ENCODE measurements at regions not wholly inside any gene's neighbourhood (a gene's known extent, or its start where the extent isn't known, plus 50 kb on each side); places are given as distances from the start of the nearest gene placed in this dataset.

DNA sequence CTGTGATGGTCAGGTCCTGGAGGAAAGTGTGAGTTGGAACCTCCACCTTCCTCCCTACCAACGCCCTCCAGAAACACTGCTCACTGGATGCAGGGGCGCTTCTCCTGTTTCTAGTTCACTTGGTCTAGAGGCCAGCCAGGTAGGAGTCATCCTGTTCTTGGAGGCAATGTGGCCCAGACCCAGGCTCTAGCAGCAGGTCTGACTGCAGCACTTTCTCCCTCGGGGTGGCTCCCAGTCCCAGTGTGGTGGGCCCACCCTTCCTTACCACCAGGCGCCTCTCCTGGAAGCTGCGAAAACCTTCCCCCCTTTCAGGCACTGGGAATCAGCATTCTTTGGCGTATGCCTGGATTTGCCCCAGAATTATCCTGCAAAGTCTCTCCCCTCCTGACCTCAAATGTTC, 292.8 kb downstream of the SOX11 start:
- peaks cover 0 to 19% (median 10%) of the 10 kb centered on the region in 4 experiments; a peak in 6 of 7 replicates for H3K4me1 ChIP-seq (replicated peaks in 1 of 4; ENCODE audit: control insufficient read depth in 3 of 4, insufficient read depth in 4 of 4, low read length in 3 of 4)

More for the DNA sequence above, 292.8 kb downstream of the SOX11 start:
- H2BK5ac ChIP-seq (ENCODE audit: low read depth, low read length): no peak overlapping the region
- POLR2A ChIA-PET (ENCODE audit: partially characterized antibody): no interaction called here
- 88% methylated on average over 6 of the region's 6 CpGs; no CpG with 5 or more reads in 1 of the 2 experiments for WGBS, 2 experiments (ENCODE audit: extremely low coverage in 1 of 2, insufficient coverage in 1 of 2, insufficient read length in 1 of 2, insufficient replicate concordance in 2 of 2, low coverage in 1 of 2, low lambda C conversion rate in 2 of 2, missing lambda C conversion rate in 1 of 2)
- H3K23me2 ChIP-seq (ENCODE audit: low read depth, low read length): peaks cover 3% of the 10 kb centered on the region; the same call in 1 of the 2 replicates
- H4K8ac ChIP-seq (ENCODE audit: extremely low read depth, insufficient read depth, low read length): no peak overlapping the region
- no peak overlapping the region for H3K4me2 ChIP-seq (ENCODE audit: insufficient read depth in 1 of 2, low read depth in 2 of 2, low read length in 2 of 2)
- no peak overlapping the region for H4K91ac ChIP-seq (replicated peaks; ENCODE audit: insufficient read length, low read length)
- H3K9me3 ChIP-seq (ENCODE audit: insufficient read depth in 2 of 2, low read depth in 1 of 2, low read length in 1 of 2): no peaks in the 10 kb centered on the region
- H2BK15ac ChIP-seq (ENCODE audit: low read length): no peak overlapping the region
- H2BK20ac ChIP-seq (ENCODE audit: low read length): no peak overlapping the region
- H2BK12ac ChIP-seq (ENCODE audit: low read depth, low read length): no peak overlapping the region
- no peak overlapping the region for H3K27ac ChIP-seq (ENCODE audit: low read depth, low read length)
- H2AFZ ChIP-seq (ENCODE audit: low read length): no peak overlapping the region
- H2BK120ac ChIP-seq (replicated peaks; ENCODE audit: low read depth, low read length): no peak overlapping the region
- H3K18ac ChIP-seq (ENCODE audit: extremely low read depth, low read length): no peak overlapping the region
- H3K9ac ChIP-seq (replicated peaks in 1 of 4; ENCODE audit: extremely low read depth in 1 of 4, low read depth in 3 of 4, low read length in 3 of 4): no peak overlapping the region
- TF ChIP-seq EZH2 (IDR thresholded peaks at IDR 0.05; ENCODE audit: low read depth, low read length, severe bottlenecking) (no peak), SIN3A (conservative IDR thresholded peaks at IDR 0.05 in 1 of 2, IDR thresholded peaks at IDR 0.05 in 1 of 2; ENCODE audit: low read depth in 1 of 2, low read length in 2 of 2) (no peak), RXRA (IDR thresholded peaks at IDR 0.05; ENCODE audit: insufficient read depth, low read depth, low read length) (no peak)
- no peaks in the 10 kb centered on the region for H3K79me2 ChIP-seq (ENCODE audit: control insufficient read depth in 1 of 2, insufficient read depth in 2 of 2, low read length in 2 of 2)
- H3K14ac ChIP-seq (ENCODE audit: insufficient read length): no peak overlapping the region
- H3K56ac ChIP-seq (replicated peaks; ENCODE audit: insufficient read length, low read depth, low read length): no peak overlapping the region
- DNase-seq (ENCODE audit: low read depth in 1 of 2, low spot score in 2 of 2) (no peak), FAIRE-seq (no peak)
- H3K4me3 ChIP-seq (ENCODE audit: extremely low read depth in 1 of 4, insufficient read depth in 2 of 4, low read depth in 3 of 4, low read length in 4 of 4): no peak overlapping the region
- no peaks in the 10 kb centered on the region for H3K27me3 ChIP-seq (replicated peaks in 1 of 4; ENCODE audit: control insufficient read depth in 3 of 4, extremely low read depth in 1 of 4, insufficient read depth in 3 of 4, low read length in 3 of 4)
- no peak overlapping the region for H3K23ac ChIP-seq (ENCODE audit: insufficient read length)
- no peak overlapping the region for H3K4ac ChIP-seq (replicated peaks; ENCODE audit: insufficient read length, low read depth, low read length)
- H3K79me1 ChIP-seq (ENCODE audit: low read depth, low read length): no peaks in the 10 kb centered on the region
- no peak overlapping the region for H2AK5ac ChIP-seq (ENCODE audit: low read depth, low read length)
- CTCF ChIA-PET (ENCODE audit: partially characterized antibody): interaction anchor here (0.6 to 1.1 kb wide), 2 partner anchors 286 to 294 kb away, joined by 3 to 4 read pairs; no protein-coding TSS in a partner anchor
- H3K36me3 ChIP-seq (ENCODE audit: control insufficient read depth in 2 of 4, insufficient read depth in 4 of 4, low read length in 3 of 4): no peaks in the 10 kb centered on the region
- H4K20me1 ChIP-seq (replicated peaks in 1 of 2; ENCODE audit: control insufficient read depth in 1 of 2, insufficient read depth in 2 of 2, low read length in 2 of 2): no peaks in the 10 kb centered on the region
- no peak overlapping the region for H4K5ac ChIP-seq (ENCODE audit: insufficient read length, low read depth, low read length)

Measured in H1 (cell line).